Activated CD4-positive, alpha-beta T cell treated with anti-CD3 and anti-CD28 coated beads for 36 hours (primary cell): ENCODE measurements at regions not wholly inside any gene's neighbourhood (a gene's known extent, or its start where the extent isn't known, plus 50 kb on each side); places are given as distances from the start of the nearest gene placed in this dataset.

Experiments used
- ATAC-seq: fragments of 200-7000 bp; cut with Tn5 transposase; one replicate; pipeline ENCODE4 v1.10.0; 2021; ENCODE audit warnings: mild to moderate bottlenecking, moderate library complexity
- CTCF ChIA-PET: fragments of 350-600 bp; sonication (Branson Sonifier 250); formaldehyde crosslinking; loops from one replicate; lab custom pipeline; 2021; ENCODE audit warnings: antibody characterized with exemption; lab: Charles Lee
- POLR2A ChIA-PET: fragments of 350-600 bp; sonication (Branson Sonifier 250); formaldehyde crosslinking; loops from one replicate; lab custom pipeline; 2021; ENCODE audit warnings: antibody characterized with exemption, inconsistent platforms; lab: Charles Lee
- DNase-seq: peaks from one replicate; pipeline ENCODE4 v3.0.0-alpha.2; 2020
- H3K27ac Mint-ChIP-seq: one replicate; pipeline ENCODE4 v1.8.0; 2021; ENCODE audit warnings: mixed read lengths
- H3K27me3 Mint-ChIP-seq: one replicate; pipeline ENCODE4 v1.8.0; 2021; ENCODE audit warnings: mixed read lengths
- H3K36me3 Mint-ChIP-seq: one replicate; pipeline ENCODE4 v1.8.0; 2021; ENCODE audit warnings: low read depth, mixed read lengths
- H3K4me1 Mint-ChIP-seq: one replicate; pipeline ENCODE4 v1.8.0; 2021; ENCODE audit warnings: mixed read lengths
- H3K4me3 Mint-ChIP-seq: one replicate; pipeline ENCODE4 v1.8.0; 2021; ENCODE audit warnings: mild to moderate bottlenecking, moderate library complexity, mixed read lengths
- H3K9me3 Mint-ChIP-seq: one replicate; pipeline ENCODE4 v1.8.0; 2021; ENCODE audit warnings: low read depth, mixed read lengths
- intact Hi-C, 2 experiments: fragments of 100-400 bp; cut with DNase I in 1 of 2; cut with micrococcal nuclease in 1 of 2; formaldehyde crosslinking; loops; one replicate each; pipeline versions ENCODE4 v1.14.2 to v1.15.1; 2022 to 2024; cut with DNase I, micrococcal nuclease

- Mint-ChIP-seq H3K4me1 (no peaks in the 10 kb centered on the region), H3K36me3 (no peaks in the 10 kb centered on the region), H3K27ac (no peak overlapping the region), H3K4me3 (no peak overlapping the region), H3K27me3 (no peaks in the 10 kb centered on the region), H3K9me3 (no peaks in the 10 kb centered on the region)
- DNase-seq (no peak), ATAC-seq (no peak)
- ChIA-PET POLR2A (interaction anchor here (0.7 kb wide), 1 partner anchor 211 kb away, joined by 4 read pairs; no protein-coding TSS in a partner anchor), CTCF (interaction anchor here (0.7 to 0.8 kb wide), 2 partner anchors 27 to 356 kb away, joined by 3 read pairs; no protein-coding TSS in a partner anchor)
- intact Hi-C loops = no loop called here
These were observed 61.6 kb upstream of the PPARA start for GRCh38 chr22:46088541-46089311.

GRCh38 chr22:46089426-46090035, 60.8 kb upstream of the PPARA start:
- no peak for DNase-seq
- intact Hi-C loops = no loop called here
- H3K9me3 Mint-ChIP-seq = no peaks in the 10 kb centered on the region
- POLR2A ChIA-PET = interaction anchor here (0.6 kb wide), 1 partner anchor 441 kb away, joined by 3 read pairs; no protein-coding TSS in a partner anchor
- no peaks in the 10 kb centered on the region for H3K27me3 Mint-ChIP-seq
- no peaks in the 10 kb centered on the region for H3K4me1 Mint-ChIP-seq
- H3K27ac Mint-ChIP-seq = no peak overlapping the region
- CTCF ChIA-PET = interaction anchor here (0.7 to 0.8 kb wide), 2 partner anchors 26 to 440 kb away, joined by 3 to 6 read pairs; no protein-coding TSS in a partner anchor
- no peak overlapping the region for H3K4me3 Mint-ChIP-seq
- ATAC-seq = no peak
- no peaks in the 10 kb centered on the region for H3K36me3 Mint-ChIP-seq

- ATAC-seq = no peak
- Mint-ChIP-seq H3K27me3 (no peaks in the 10 kb centered on the region), H3K27ac (no peak overlapping the region), H3K4me3 (no peak overlapping the region), H3K36me3 (no peaks in the 10 kb centered on the region), H3K4me1 (no peaks in the 10 kb centered on the region), H3K9me3 (no peaks in the 10 kb centered on the region)
- DNase-seq = no peak
- ChIA-PET POLR2A (interaction anchor here (0.6 kb wide), 1 partner anchor 442 kb away, joined by 3 read pairs; no protein-coding TSS in a partner anchor), CTCF (interaction anchor here (0.7 kb wide), 1 partner anchor 439 kb away, joined by 6 read pairs; no protein-coding TSS in a partner anchor)
- intact Hi-C loops = no loop called here
These were observed 60.2 kb upstream of the PPARA start for GRCh38 chr22:46090036-46090591.

- Mint-ChIP-seq H3K4me1 (no peaks in the 10 kb centered on the region), H3K27ac (no peak overlapping the region), H3K9me3 (no peaks in the 10 kb centered on the region), H3K36me3 (no peaks in the 10 kb centered on the region), H3K4me3 (no peak overlapping the region), H3K27me3 (no peaks in the 10 kb centered on the region)
- ChIA-PET CTCF (no interaction called here), POLR2A (interaction anchor here (0.7 kb wide), 1 partner anchor 25 kb away, joined by 5 read pairs; no protein-coding TSS in a partner anchor)
- DNase-seq = no peak
- ATAC-seq = no peak
- intact Hi-C loops = no loop called here
These were observed 59.6 kb upstream of the PPARA start for GRCh38 chr22:46090631-46091201.

GRCh38 chr22:46091277-46091977, 58.9 kb upstream of the PPARA start:
- ATAC-seq (no peak), DNase-seq (no peak)
- Mint-ChIP-seq H3K27me3 (no peaks in the 10 kb centered on the region), H3K4me3 (no peak overlapping the region), H3K9me3 (no peaks in the 10 kb centered on the region), H3K36me3 (no peaks in the 10 kb centered on the region), H3K4me1 (no peaks in the 10 kb centered on the region), H3K27ac (no peak overlapping the region)
- ChIA-PET CTCF (no interaction called here), POLR2A (interaction anchor here (0.7 kb wide), 1 partner anchor 26 kb away, joined by 5 read pairs; no protein-coding TSS in a partner anchor)
- intact Hi-C loops = no loop called here

- ATAC-seq (no peak), DNase-seq (no peak)
- H3K4me1 Mint-ChIP-seq = no peaks in the 10 kb centered on the region
- H3K36me3 Mint-ChIP-seq = no peaks in the 10 kb centered on the region
- POLR2A ChIA-PET = no interaction called here
- H3K9me3 Mint-ChIP-seq = no peaks in the 10 kb centered on the region
- H3K27ac Mint-ChIP-seq = no peak overlapping the region
- H3K4me3 Mint-ChIP-seq = no peak overlapping the region
- intact Hi-C loops = no loop called here
- CTCF ChIA-PET = no interaction called here
- no peaks in the 10 kb centered on the region for H3K27me3 Mint-ChIP-seq
These were observed 58.3 kb upstream of the PPARA start for GRCh38 chr22:46092011-46092410.

- no peaks in the 10 kb centered on the region for H3K4me1 Mint-ChIP-seq
- intact Hi-C loops = no loop called here
- ChIA-PET POLR2A (no interaction called here), CTCF (no interaction called here)
- H3K36me3 Mint-ChIP-seq = no peaks in the 10 kb centered on the region
- H3K27me3 Mint-ChIP-seq = no peaks in the 10 kb centered on the region
- no peak overlapping the region for H3K27ac Mint-ChIP-seq
- H3K4me3 Mint-ChIP-seq = no peak overlapping the region
- no peaks in the 10 kb centered on the region for H3K9me3 Mint-ChIP-seq
- no peak for ATAC-seq
- DNase-seq = no peak
These were observed 57.5 kb upstream of the PPARA start for GRCh38 chr22:46092670-46093410.

- intact Hi-C loops = no loop called here
- Mint-ChIP-seq H3K27ac (no peak overlapping the region), H3K9me3 (no peaks in the 10 kb centered on the region)
These were observed 56.5 kb upstream of the PPARA start for GRCh38 chr22:46093796-46094195.

GRCh38 chr22:46094676-46095075, 55.6 kb upstream of the PPARA start:
- no peaks in the 10 kb centered on the region for H3K27me3 Mint-ChIP-seq
- H3K27ac Mint-ChIP-seq = no peak overlapping the region
- no peak overlapping the region for H3K4me3 Mint-ChIP-seq
- intact Hi-C loops = no loop called here
- H3K4me1 Mint-ChIP-seq = no peaks in the 10 kb centered on the region
- DNase-seq (no peak), ATAC-seq (no peak)
- no peaks in the 10 kb centered on the region for H3K9me3 Mint-ChIP-seq
- ChIA-PET CTCF (interaction anchor here (1.4 kb wide), 1 partner anchor 87 kb away, joined by 4 read pairs; no protein-coding TSS in a partner anchor), POLR2A (no interaction called here)
- H3K36me3 Mint-ChIP-seq = no peaks in the 10 kb centered on the region

More at GRCh38 chr22:46093796-46094195, 56.5 kb upstream of the PPARA start:
- no peaks in the 10 kb centered on the region for H3K4me1 Mint-ChIP-seq
- H3K36me3 Mint-ChIP-seq = no peaks in the 10 kb centered on the region
- ATAC-seq = no peak
- H3K4me3 Mint-ChIP-seq = no peak overlapping the region
- no peak for DNase-seq
- ChIA-PET POLR2A (no interaction called here), CTCF (no interaction called here)
- H3K27me3 Mint-ChIP-seq = no peaks in the 10 kb centered on the region

GRCh38 chr22:46096051-46096450, 54.3 kb upstream of the PPARA start:
- Mint-ChIP-seq H3K27ac (no peak overlapping the region), H3K27me3 (no peaks in the 10 kb centered on the region), H3K4me3 (no peak overlapping the region), H3K36me3 (no peaks in the 10 kb centered on the region), H3K9me3 (no peaks in the 10 kb centered on the region), H3K4me1 (no peaks in the 10 kb centered on the region)
- ATAC-seq = no peak
- intact Hi-C loops = no loop called here
- DNase-seq = no peak
- ChIA-PET CTCF (no interaction called here), POLR2A (no interaction called here)
